ENCODE measurements at regions not wholly inside any gene's neighbourhood (a gene's known extent, or its start where the extent isn't known, plus 50 kb on each side); places are given as distances from the start of the nearest gene placed in this dataset.
"Not testable (repeated sequence)": the region's sequence is repeated elsewhere in the genome, so short reads cannot be mapped to it uniquely, and the experiment has no call there.

DNA sequence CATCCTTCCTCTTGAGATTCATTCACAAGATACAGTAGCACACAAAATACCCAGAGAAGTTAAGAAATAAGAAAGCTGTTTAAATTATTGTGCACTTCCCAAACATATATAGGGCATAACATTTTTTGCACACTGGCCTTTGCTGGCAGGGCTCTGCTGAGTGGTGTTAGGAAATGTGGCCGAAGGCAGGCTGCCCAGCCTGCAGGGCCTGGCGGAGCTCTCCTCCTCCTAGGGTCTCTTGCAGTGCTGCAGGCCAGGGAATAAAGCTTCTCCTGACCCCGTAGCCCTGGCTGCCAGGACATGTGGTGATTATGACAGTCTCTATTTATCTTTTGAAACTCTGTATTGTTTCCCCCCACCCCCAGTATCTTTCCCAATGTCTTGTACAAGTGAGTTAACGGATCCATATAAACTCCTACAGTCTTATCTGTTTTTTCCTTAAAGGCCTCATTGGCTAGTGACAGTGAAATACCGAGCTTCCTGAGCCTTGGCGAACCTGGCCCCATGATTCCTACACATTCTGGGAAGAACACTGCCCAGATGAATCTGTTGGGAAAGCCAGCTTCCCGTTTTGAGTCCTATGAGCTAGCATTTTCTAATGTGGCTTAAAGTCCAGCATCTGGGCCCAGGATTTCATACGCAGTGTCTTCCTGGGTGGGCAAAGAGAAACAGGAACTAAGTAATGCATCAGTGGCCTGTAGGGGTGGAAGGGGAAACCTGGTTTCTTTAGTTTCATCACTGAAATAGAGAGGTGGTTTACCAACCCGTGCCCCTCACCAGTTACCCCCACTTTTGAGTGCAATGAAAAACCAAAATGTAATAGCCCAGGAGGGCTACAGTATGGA is 310.3 kb downstream of the BCL2L11 start:
- TF ChIP-seq, protein P1, sequence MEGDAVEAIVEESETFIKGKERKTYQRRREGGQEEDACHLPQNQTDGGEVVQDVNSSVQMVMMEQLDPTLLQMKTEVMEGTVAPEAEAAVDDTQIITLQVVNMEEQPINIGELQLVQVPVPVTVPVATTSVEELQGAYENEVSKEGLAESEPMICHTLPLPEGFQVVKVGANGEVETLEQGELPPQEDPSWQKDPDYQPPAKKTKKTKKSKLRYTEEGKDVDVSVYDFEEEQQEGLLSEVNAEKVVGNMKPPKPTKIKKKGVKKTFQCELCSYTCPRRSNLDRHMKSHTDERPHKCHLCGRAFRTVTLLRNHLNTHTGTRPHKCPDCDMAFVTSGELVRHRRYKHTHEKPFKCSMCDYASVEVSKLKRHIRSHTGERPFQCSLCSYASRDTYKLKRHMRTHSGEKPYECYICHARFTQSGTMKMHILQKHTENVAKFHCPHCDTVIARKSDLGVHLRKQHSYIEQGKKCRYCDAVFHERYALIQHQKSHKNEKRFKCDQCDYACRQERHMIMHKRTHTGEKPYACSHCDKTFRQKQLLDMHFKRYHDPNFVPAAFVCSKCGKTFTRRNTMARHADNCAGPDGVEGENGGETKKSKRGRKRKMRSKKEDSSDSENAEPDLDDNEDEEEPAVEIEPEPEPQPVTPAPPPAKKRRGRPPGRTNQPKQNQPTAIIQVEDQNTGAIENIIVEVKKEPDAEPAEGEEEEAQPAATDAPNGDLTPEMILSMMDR (IDR thresholded peaks at IDR 0.05 in 4 of 5, conservative IDR thresholded peaks at IDR 0.05 in 1 of 5): not testable (repeated sequence)
- not testable (repeated sequence) for TF ChIP-seq POLR2A (IDR thresholded peaks at IDR 0.05)
